ENCODE measurements at regions not wholly inside any gene's neighbourhood (a gene's known extent, or its start where the extent isn't known, plus 50 kb on each side); places are given as distances from the start of the nearest gene placed in this dataset.

DNA sequence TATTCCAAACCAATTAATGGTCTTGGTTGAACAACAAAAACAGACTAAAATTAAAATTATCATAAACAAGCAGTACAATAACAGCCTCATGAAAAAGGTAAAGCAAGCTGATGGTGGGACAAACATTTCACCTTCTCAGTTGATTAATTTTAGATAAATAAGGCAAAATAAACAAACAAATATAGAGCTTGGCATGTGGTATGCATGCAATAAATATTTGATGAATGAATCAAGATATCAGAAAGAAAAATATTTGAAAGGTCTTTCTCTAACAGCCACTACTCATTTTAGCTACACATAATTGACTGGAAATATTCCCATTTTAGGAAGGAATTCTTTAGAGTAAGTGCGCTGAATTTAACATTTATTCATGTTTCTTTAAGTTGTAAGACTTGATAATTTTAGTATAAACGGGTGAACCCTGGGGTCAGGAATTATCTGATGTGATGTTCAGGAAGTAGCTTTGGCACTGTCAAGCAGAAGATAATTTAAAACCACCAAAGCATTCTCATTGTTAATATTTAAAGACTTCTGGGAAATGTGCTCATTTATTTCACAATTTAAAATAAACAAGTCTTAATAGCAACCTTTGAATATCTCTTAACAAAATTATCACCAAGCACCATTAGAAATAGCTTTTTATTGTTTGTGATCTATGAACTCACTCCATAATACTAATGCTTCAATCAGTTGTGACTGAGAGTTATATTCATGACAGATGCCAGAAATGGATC is 372.3 kb upstream of the TGFBR2 start:
- TF ChIP-seq, protein P1, sequence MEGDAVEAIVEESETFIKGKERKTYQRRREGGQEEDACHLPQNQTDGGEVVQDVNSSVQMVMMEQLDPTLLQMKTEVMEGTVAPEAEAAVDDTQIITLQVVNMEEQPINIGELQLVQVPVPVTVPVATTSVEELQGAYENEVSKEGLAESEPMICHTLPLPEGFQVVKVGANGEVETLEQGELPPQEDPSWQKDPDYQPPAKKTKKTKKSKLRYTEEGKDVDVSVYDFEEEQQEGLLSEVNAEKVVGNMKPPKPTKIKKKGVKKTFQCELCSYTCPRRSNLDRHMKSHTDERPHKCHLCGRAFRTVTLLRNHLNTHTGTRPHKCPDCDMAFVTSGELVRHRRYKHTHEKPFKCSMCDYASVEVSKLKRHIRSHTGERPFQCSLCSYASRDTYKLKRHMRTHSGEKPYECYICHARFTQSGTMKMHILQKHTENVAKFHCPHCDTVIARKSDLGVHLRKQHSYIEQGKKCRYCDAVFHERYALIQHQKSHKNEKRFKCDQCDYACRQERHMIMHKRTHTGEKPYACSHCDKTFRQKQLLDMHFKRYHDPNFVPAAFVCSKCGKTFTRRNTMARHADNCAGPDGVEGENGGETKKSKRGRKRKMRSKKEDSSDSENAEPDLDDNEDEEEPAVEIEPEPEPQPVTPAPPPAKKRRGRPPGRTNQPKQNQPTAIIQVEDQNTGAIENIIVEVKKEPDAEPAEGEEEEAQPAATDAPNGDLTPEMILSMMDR (IDR thresholded peaks at IDR 0.05): no peak
- no peak for TF ChIP-seq POLR2A (IDR thresholded peaks at IDR 0.05)
